Erythroblast (primary cell): ENCODE measurements at regions not wholly inside any gene's neighbourhood (a gene's known extent, or its start where the extent isn't known, plus 50 kb on each side); places are given as distances from the start of the nearest gene placed in this dataset.

ENCODE experiments used
- GATA1 ChIP-seq: IDR thresholded peaks from 2 replicates; pipeline ENCODE4 v1.6.1; 2011; ENCODE audit warnings: low read depth, mild to moderate bottlenecking, control low read depth, low read length, moderate library complexity
- POLR2A ChIP-seq: IDR thresholded peaks from 2 replicates; pipeline ENCODE4 v1.6.1; 2011; ENCODE audit warnings: mild to moderate bottlenecking, low read length

GRCh38 chr7:155984028-155984580 lies 171.8 kb upstream of the SHH start:
- TF ChIP-seq POLR2A, result no peak
- TF ChIP-seq GATA1, result no peak
